ENCODE measurements at regions not wholly inside any gene's neighbourhood (a gene's known extent, or its start where the extent isn't known, plus 50 kb on each side); places are given as distances from the start of the nearest gene placed in this dataset.

DNA sequence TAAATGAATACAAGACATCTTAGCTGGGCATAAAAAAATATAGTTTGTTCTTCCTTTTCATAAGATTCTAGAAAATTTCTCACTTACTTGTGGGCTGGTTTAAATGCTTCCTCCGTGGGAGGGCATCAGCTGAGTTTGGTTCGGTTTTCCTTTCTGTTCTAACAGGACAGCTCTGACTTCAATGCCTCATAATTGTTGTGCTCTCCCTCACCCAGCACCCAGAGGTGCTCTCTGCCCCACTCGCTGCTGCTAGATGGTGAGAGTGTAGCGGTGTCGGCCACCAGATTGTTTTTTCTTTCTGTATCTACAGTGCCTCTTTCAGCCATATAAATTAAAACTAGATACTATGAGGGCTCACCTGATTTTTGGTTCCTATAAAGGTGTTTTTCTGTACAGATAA is 407.2 kb upstream of the CDH7 start:
- H3K4me3 ChIP-seq = no peak overlapping the region
- TF ChIP-seq POLR2A (IDR thresholded peaks at IDR 0.05) = no peak
- TF ChIP-seq, protein P1, sequence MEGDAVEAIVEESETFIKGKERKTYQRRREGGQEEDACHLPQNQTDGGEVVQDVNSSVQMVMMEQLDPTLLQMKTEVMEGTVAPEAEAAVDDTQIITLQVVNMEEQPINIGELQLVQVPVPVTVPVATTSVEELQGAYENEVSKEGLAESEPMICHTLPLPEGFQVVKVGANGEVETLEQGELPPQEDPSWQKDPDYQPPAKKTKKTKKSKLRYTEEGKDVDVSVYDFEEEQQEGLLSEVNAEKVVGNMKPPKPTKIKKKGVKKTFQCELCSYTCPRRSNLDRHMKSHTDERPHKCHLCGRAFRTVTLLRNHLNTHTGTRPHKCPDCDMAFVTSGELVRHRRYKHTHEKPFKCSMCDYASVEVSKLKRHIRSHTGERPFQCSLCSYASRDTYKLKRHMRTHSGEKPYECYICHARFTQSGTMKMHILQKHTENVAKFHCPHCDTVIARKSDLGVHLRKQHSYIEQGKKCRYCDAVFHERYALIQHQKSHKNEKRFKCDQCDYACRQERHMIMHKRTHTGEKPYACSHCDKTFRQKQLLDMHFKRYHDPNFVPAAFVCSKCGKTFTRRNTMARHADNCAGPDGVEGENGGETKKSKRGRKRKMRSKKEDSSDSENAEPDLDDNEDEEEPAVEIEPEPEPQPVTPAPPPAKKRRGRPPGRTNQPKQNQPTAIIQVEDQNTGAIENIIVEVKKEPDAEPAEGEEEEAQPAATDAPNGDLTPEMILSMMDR (IDR thresholded peaks at IDR 0.05) = no peak
- 79 to 83% methylated on average over 5 of the region's 5 CpGs for WGBS, 2 donors
- ATAC-seq = no peak
- intact Hi-C loops (cut with DNase I) = no loop called here
- no peaks in the 10 kb centered on the region for H3K4me1 ChIP-seq
- H3K9me3 ChIP-seq = no peaks in the 10 kb centered on the region
- H3K36me3 ChIP-seq (replicated peaks in 1 of 2; ENCODE audit: insufficient read depth in 1 of 2, low read depth in 2 of 2) = no peaks in the 10 kb centered on the region
- no peaks in the 10 kb centered on the region for H3K27me3 ChIP-seq
- no peak overlapping the region for H3K27ac ChIP-seq
- no peak for DNase-seq

DNA sequence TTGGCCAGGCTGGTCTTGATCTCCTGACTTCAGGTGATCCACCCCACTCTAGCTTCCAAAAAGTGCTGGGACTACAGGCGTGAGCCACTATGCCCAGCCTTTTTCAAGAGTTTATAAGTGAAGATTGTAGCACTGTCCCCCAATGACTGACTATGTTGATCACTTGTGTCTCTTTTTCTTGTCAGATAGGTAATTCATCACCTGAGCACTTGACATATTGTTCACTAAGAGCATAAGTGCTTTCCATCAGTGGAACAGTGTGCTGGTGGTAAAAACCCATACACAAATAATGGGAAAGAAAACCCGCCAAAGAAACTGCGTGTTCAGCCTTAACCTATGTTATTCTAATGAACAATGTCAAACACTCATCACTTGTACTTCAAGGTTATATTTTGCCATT is 414.4 kb upstream of the CDH7 start:
- Histone ChIP-seq H3K27me3 (no peaks in the 10 kb centered on the region), H3K4me1 (no peaks in the 10 kb centered on the region), H3K27ac (no peak overlapping the region), H3K4me3 (no peak overlapping the region), H3K36me3 (replicated peaks in 1 of 2; ENCODE audit: insufficient read depth in 1 of 2, low read depth in 2 of 2) (no peaks in the 10 kb centered on the region), H3K9me3 (no peaks in the 10 kb centered on the region)
- 64 to 66% methylated on average over 3 of the region's 3 CpGs for WGBS, 2 donors
- TF ChIP-seq POLR2A (IDR thresholded peaks at IDR 0.05) = no peak
- TF ChIP-seq, protein P1 (IDR thresholded peaks at IDR 0.05) = no peak
- intact Hi-C loops (cut with DNase I) = no loop called here
- DNase-seq = no peak
- ATAC-seq = no peak

DNA sequence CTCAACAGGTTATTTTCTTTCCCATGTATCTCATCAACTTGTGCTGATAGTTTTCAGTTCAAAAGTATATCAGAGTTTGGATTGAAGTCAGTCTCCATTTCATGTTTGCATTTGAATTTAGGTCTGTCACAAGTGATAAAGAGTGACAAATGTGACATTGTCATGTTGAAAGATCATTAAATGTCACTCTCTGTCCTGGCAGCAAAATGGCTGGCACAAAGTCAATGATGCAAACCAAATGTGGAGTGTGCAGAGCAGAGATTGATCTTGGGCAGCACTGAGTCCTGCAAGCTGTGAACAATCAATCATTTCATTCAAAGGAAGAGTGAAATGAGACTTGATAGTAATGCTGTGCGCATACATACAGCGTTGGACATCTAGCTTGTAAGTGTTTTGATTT is 421.8 kb upstream of the CDH7 start:
- TF ChIP-seq POLR2A (IDR thresholded peaks at IDR 0.05) = no peak
- TF ChIP-seq, protein P1 (IDR thresholded peaks at IDR 0.05) = no peak
- WGBS, 2 donors = 30 to 45% methylated on average over 2 of the region's 2 CpGs
- intact Hi-C loops (cut with DNase I) = no loop called here

DNA sequence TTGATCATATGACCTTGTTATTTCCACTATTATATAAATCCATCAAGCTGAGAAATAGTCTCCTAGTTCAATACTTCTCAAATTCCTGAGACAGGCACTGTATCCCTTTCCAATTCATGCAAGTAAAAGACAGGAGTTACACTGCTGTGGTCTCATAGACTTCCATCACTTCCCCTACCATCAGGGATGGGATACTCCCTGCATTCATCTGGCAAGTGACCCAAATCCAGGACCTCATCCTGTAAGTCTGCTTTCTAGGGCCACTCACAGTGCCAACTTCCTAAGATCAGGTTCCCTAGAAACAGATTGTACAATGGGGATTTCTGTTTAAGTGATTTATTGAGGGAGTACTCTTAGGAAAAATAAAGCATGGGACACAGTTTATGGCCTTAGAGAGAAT is 424.0 kb upstream of the CDH7 start:
- Histone ChIP-seq H3K36me3 (replicated peaks in 1 of 2; ENCODE audit: insufficient read depth in 1 of 2, low read depth in 2 of 2) (no peaks in the 10 kb centered on the region), H3K4me1 (no peaks in the 10 kb centered on the region), H3K27ac (no peak overlapping the region), H3K9me3 (no peaks in the 10 kb centered on the region), H3K27me3 (no peaks in the 10 kb centered on the region), H3K4me3 (no peak overlapping the region)
- TF ChIP-seq, protein P1 (IDR thresholded peaks at IDR 0.05) = no peak
- no peak for TF ChIP-seq POLR2A (IDR thresholded peaks at IDR 0.05)
- ATAC-seq (no peak), DNase-seq (no peak)
- intact Hi-C loops (cut with DNase I) = no loop called here

More for the DNA sequence above, 421.8 kb upstream of the CDH7 start:
- H3K36me3 ChIP-seq (replicated peaks in 1 of 2; ENCODE audit: insufficient read depth in 1 of 2, low read depth in 2 of 2) = no peaks in the 10 kb centered on the region
- H3K9me3 ChIP-seq = no peaks in the 10 kb centered on the region
- no peaks in the 10 kb centered on the region for H3K4me1 ChIP-seq
- ATAC-seq (no peak), DNase-seq (no peak)
- no peak overlapping the region for H3K27ac ChIP-seq
- H3K4me3 ChIP-seq = no peak overlapping the region
- no peaks in the 10 kb centered on the region for H3K27me3 ChIP-seq

DNA sequence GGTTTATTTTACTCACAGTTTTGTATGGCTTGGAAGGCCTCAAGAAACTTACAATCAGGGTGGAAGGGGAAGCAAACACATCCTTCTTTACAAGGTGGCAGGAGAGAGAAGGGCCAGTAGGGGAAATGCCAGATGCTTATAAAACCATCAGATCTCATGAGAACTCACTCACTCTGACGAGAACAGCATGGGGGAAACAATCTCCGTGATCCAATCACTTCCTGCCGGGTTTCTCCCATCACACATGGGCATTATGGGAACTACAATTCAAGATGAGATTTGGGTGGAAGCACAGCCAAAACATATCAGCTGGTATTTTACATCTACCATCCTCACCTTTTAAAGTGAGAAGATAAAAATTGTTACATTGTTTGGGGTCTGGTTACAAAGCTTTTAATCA is 427.9 kb upstream of the CDH7 start:
- no peaks in the 10 kb centered on the region for H3K4me1 ChIP-seq
- H3K27me3 ChIP-seq = no peaks in the 10 kb centered on the region
- H3K9me3 ChIP-seq = no peaks in the 10 kb centered on the region
- H3K36me3 ChIP-seq (replicated peaks in 1 of 2; ENCODE audit: insufficient read depth in 1 of 2, low read depth in 2 of 2) = no peaks in the 10 kb centered on the region
- no peak overlapping the region for H3K4me3 ChIP-seq
- intact Hi-C loops (cut with DNase I) = no loop called here
- DNase-seq = no peak
- TF ChIP-seq POLR2A (IDR thresholded peaks at IDR 0.05) = no peak
- TF ChIP-seq, protein P1 (IDR thresholded peaks at IDR 0.05) = no peak
- 57 to 72% methylated on average over 3 of the region's 3 CpGs for WGBS, 2 donors
- no peak for ATAC-seq
- no peak overlapping the region for H3K27ac ChIP-seq

Data from body of pancreas (tissue), 4 donors.